A673 (cell line): ENCODE measurements at regions not wholly inside any gene's neighbourhood (a gene's known extent, or its start where the extent isn't known, plus 50 kb on each side); places are given as distances from the start of the nearest gene placed in this dataset.
"Not testable (repeated sequence)": the region's sequence is repeated elsewhere in the genome, so short reads cannot be mapped to it uniquely, and the experiment has no call there.

Experiments
- EZH2 ChIP-seq: fragments of 200-600 bp; sonication (generic); IDR thresholded peaks from 2 replicates; pipeline ENCODE4 v1.6.1; 2017; ENCODE audit warnings: borderline replicate concordance, low read depth, mild to moderate bottlenecking, mixed read lengths, antibody characterized with exemption, low read length; ENCODE audit not compliant: poor library complexity, severe bottlenecking
- TF ChIP-seq, protein P1 (sequence below): fragments of 300-800, 200-600 bp; sonication (generic); conservative IDR thresholded peaks from 2 replicates; pipeline ENCODE4 v1.5.1; 2017; ENCODE audit warnings: low read depth, mild to moderate bottlenecking, antibody characterized with exemption, low read length, moderate library complexity, mixed read lengths

GRCh38 chr2:111482987-111483679 lies 362.4 kb downstream of the BCL2L11 start:
- TF ChIP-seq, protein P1, sequence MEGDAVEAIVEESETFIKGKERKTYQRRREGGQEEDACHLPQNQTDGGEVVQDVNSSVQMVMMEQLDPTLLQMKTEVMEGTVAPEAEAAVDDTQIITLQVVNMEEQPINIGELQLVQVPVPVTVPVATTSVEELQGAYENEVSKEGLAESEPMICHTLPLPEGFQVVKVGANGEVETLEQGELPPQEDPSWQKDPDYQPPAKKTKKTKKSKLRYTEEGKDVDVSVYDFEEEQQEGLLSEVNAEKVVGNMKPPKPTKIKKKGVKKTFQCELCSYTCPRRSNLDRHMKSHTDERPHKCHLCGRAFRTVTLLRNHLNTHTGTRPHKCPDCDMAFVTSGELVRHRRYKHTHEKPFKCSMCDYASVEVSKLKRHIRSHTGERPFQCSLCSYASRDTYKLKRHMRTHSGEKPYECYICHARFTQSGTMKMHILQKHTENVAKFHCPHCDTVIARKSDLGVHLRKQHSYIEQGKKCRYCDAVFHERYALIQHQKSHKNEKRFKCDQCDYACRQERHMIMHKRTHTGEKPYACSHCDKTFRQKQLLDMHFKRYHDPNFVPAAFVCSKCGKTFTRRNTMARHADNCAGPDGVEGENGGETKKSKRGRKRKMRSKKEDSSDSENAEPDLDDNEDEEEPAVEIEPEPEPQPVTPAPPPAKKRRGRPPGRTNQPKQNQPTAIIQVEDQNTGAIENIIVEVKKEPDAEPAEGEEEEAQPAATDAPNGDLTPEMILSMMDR = not testable (repeated sequence)
- not testable (repeated sequence) for TF ChIP-seq EZH2
